ENCODE measurements at regions not wholly inside any gene's neighbourhood (a gene's known extent, or its start where the extent isn't known, plus 50 kb on each side); places are given as distances from the start of the nearest gene placed in this dataset.

- in situ Hi-C loops (cut with HindIII; ENCODE audit: low pct_unique_long_range_greater_than_20kb, low sequenced_read_pairs), result no loop called here
- no peak for DNase-seq (ENCODE audit: low read depth in 1 of 2, low spot score in 1 of 2)
- TF ChIP-seq JUND (IDR thresholded peaks at IDR 0.05; ENCODE audit: low read depth), result no peak
Measured at GRCh38 chr2:58574873-58575272, 333.7 kb upstream of the FANCL start.

- in situ Hi-C loops (cut with HindIII; ENCODE audit: low pct_unique_long_range_greater_than_20kb, low sequenced_read_pairs), result no loop called here
- TF ChIP-seq JUND (IDR thresholded peaks at IDR 0.05; ENCODE audit: low read depth), result no peak
- DNase-seq (ENCODE audit: low read depth in 1 of 2, low spot score in 1 of 2), result no peak
Measured at GRCh38 chr2:58572731-58573130, 331.6 kb upstream of the FANCL start.

GRCh38 chr2:58571181-58571852 is 330.2 kb upstream of the FANCL start:
- peak; percentile 12 to 81 for DNase-seq (ENCODE audit: low read depth in 1 of 2, low spot score in 1 of 2)
- in situ Hi-C loops (cut with HindIII; ENCODE audit: low pct_unique_long_range_greater_than_20kb, low sequenced_read_pairs), result no loop called here
- no peak for TF ChIP-seq JUND (IDR thresholded peaks at IDR 0.05; ENCODE audit: low read depth)

- in situ Hi-C loops (cut with HindIII; ENCODE audit: low pct_unique_long_range_greater_than_20kb, low sequenced_read_pairs), result no loop called here
- no peak for DNase-seq (ENCODE audit: low read depth in 1 of 2, low spot score in 1 of 2)
- TF ChIP-seq JUND (IDR thresholded peaks at IDR 0.05; ENCODE audit: low read depth), result no peak
Measured at GRCh38 chr2:58569475-58570185, 328.5 kb upstream of the FANCL start.

GRCh38 chr2:58568901-58569300 is 327.8 kb upstream of the FANCL start:
- in situ Hi-C loops (cut with HindIII; ENCODE audit: low pct_unique_long_range_greater_than_20kb, low sequenced_read_pairs), result no loop called here
- no peak for DNase-seq (ENCODE audit: low read depth in 1 of 2, low spot score in 1 of 2)
- no peak for TF ChIP-seq JUND (IDR thresholded peaks at IDR 0.05; ENCODE audit: low read depth)

- in situ Hi-C loops (cut with HindIII; ENCODE audit: low pct_unique_long_range_greater_than_20kb, low sequenced_read_pairs), result no loop called here
- no peak for DNase-seq (ENCODE audit: low read depth in 1 of 2, low spot score in 1 of 2)
- TF ChIP-seq JUND (IDR thresholded peaks at IDR 0.05; ENCODE audit: low read depth), result no peak
Measured at GRCh38 chr2:58562276-58562675, 321.2 kb upstream of the FANCL start.

GRCh38 chr2:58560531-58560930 is 319.4 kb upstream of the FANCL start:
- TF ChIP-seq JUND (IDR thresholded peaks at IDR 0.05; ENCODE audit: low read depth), result no peak
- DNase-seq (ENCODE audit: low read depth in 1 of 2, low spot score in 1 of 2), result no peak
- in situ Hi-C loops (cut with HindIII; ENCODE audit: low pct_unique_long_range_greater_than_20kb, low sequenced_read_pairs), result no loop called here

- in situ Hi-C loops (cut with HindIII; ENCODE audit: low pct_unique_long_range_greater_than_20kb, low sequenced_read_pairs), result no loop called here
- no peak for DNase-seq (ENCODE audit: low read depth in 1 of 2, low spot score in 1 of 2)
- TF ChIP-seq JUND (IDR thresholded peaks at IDR 0.05; ENCODE audit: low read depth), result no peak
Measured at GRCh38 chr2:58558881-58559280, 317.8 kb upstream of the FANCL start.

GRCh38 chr2:58557176-58557575 is 316.1 kb upstream of the FANCL start:
- TF ChIP-seq JUND (IDR thresholded peaks at IDR 0.05; ENCODE audit: low read depth), result no peak
- no peak for DNase-seq (ENCODE audit: low read depth in 1 of 2, low spot score in 1 of 2)
- in situ Hi-C loops (cut with HindIII; ENCODE audit: low pct_unique_long_range_greater_than_20kb, low sequenced_read_pairs), result no loop called here

GRCh38 chr2:58553937-58554336 is 312.8 kb upstream of the FANCL start:
- in situ Hi-C loops (cut with HindIII; ENCODE audit: low pct_unique_long_range_greater_than_20kb, low sequenced_read_pairs), result no loop called here
- TF ChIP-seq JUND (IDR thresholded peaks at IDR 0.05; ENCODE audit: low read depth), result no peak
- DNase-seq (ENCODE audit: low read depth in 1 of 2, low spot score in 1 of 2), result peak in 1 of 2 experiments; percentile 44

- no peak for DNase-seq (ENCODE audit: low read depth in 1 of 2, low spot score in 1 of 2)
- in situ Hi-C loops (cut with HindIII; ENCODE audit: low pct_unique_long_range_greater_than_20kb, low sequenced_read_pairs), result no loop called here
- no peak for TF ChIP-seq JUND (IDR thresholded peaks at IDR 0.05; ENCODE audit: low read depth)
Measured at GRCh38 chr2:58553522-58553921, 312.4 kb upstream of the FANCL start.

- TF ChIP-seq JUND (IDR thresholded peaks at IDR 0.05; ENCODE audit: low read depth), result no peak
- no peak for DNase-seq (ENCODE audit: low read depth in 1 of 2, low spot score in 1 of 2)
- in situ Hi-C loops (cut with HindIII; ENCODE audit: low pct_unique_long_range_greater_than_20kb, low sequenced_read_pairs), result no loop called here
Measured at GRCh38 chr2:58545300-58546280, 304.5 kb upstream of the FANCL start.

- no peak for DNase-seq (ENCODE audit: low read depth in 1 of 2, low spot score in 1 of 2)
- TF ChIP-seq JUND (IDR thresholded peaks at IDR 0.05; ENCODE audit: low read depth), result no peak
- in situ Hi-C loops (cut with HindIII; ENCODE audit: low pct_unique_long_range_greater_than_20kb, low sequenced_read_pairs), result no loop called here
Measured at GRCh38 chr2:58543442-58543841, 302.3 kb upstream of the FANCL start.
